Astrocyte (in vitro differentiated cells and primary cell): ENCODE measurements at regions not wholly inside any gene's neighbourhood (a gene's known extent, or its start where the extent isn't known, plus 50 kb on each side); places are given as distances from the start of the nearest gene placed in this dataset.
A peak's percentile ranks its signal among the peaks of the same experiment; 100 is the strongest.

Experiments
- DNase-seq: peaks from one replicate; pipeline ENCODE4 v3.0.0-alpha.2; 2010; ENCODE audit warnings: low read depth
- FAIRE-seq: peaks from 2 replicates; lab custom pipeline; 2011; peaks lifted over from hg19 to GRCh38; lab: Jason Lieb, UNC
- H2AFZ ChIP-seq: 2 replicates; pipeline ENCODE4 v1.6.0; 2012; ENCODE audit warnings: low read depth, low read length, inconsistent platforms
- H3K27ac ChIP-seq: 2 replicates; pipeline ENCODE4 v1.5.1; 2011; ENCODE audit warnings: low read depth, low read length, inconsistent platforms
- H3K27me3 ChIP-seq: 2 replicates; pipeline ENCODE4 v1.6.0; 2011; ENCODE audit warnings: low read length, inconsistent platforms; ENCODE audit not compliant: insufficient read depth
- H3K36me3 ChIP-seq: 2 replicates; pipeline ENCODE4 v1.5.1; 2011; ENCODE audit warnings: low read length, inconsistent platforms; ENCODE audit not compliant: insufficient read depth
- H3K4me1 ChIP-seq: 2 replicates; pipeline ENCODE4 v1.5.1; 2011; ENCODE audit warnings: low read length, inconsistent platforms; ENCODE audit not compliant: insufficient read depth
- H3K4me2 ChIP-seq: 2 replicates; pipeline ENCODE4 v1.6.0; 2012; ENCODE audit warnings: low read length, inconsistent platforms
- H3K4me3 ChIP-seq: 2 replicates; pipeline ENCODE4 v1.5.1; 2011; ENCODE audit warnings: low read depth, mild to moderate bottlenecking, low read length, inconsistent platforms; ENCODE audit not compliant: insufficient read depth
- H3K79me2 ChIP-seq: 2 replicates; pipeline ENCODE4 v1.6.0; 2012; ENCODE audit warnings: mild to moderate bottlenecking, low read length, inconsistent platforms; ENCODE audit not compliant: insufficient read depth
- H3K9ac ChIP-seq: 2 replicates; pipeline ENCODE4 v1.6.0; 2012; ENCODE audit warnings: mild to moderate bottlenecking, low read length, inconsistent platforms
- H3K9me3 ChIP-seq: 2 replicates; pipeline ENCODE4 v1.5.1; 2012; ENCODE audit warnings: low read depth, mild to moderate bottlenecking, low read length, inconsistent platforms; ENCODE audit not compliant: insufficient read depth
- H4K20me1 ChIP-seq: 2 replicates; pipeline ENCODE4 v1.6.0; 2012; ENCODE audit warnings: low read length, inconsistent platforms; ENCODE audit not compliant: insufficient read depth
- H3K27ac Mint-ChIP-seq: one replicate; pipeline ENCODE4 v1.8.0; 2021; ENCODE audit warnings: mild to moderate bottlenecking, mixed read lengths; ENCODE audit not compliant: unreplicated experiment
- H3K27me3 Mint-ChIP-seq: one replicate; pipeline ENCODE4 v1.8.0; 2021; ENCODE audit warnings: low read depth, mixed read lengths; ENCODE audit not compliant: unreplicated experiment
- H3K36me3 Mint-ChIP-seq: one replicate; pipeline ENCODE4 v1.8.0; 2021; ENCODE audit warnings: low read depth, mixed read lengths; ENCODE audit not compliant: unreplicated experiment
- H3K4me1 Mint-ChIP-seq: one replicate; pipeline ENCODE4 v1.8.0; 2021; ENCODE audit warnings: low read depth, mixed read lengths; ENCODE audit not compliant: unreplicated experiment
- H3K4me3 Mint-ChIP-seq: one replicate; pipeline ENCODE4 v1.8.0; 2021; ENCODE audit warnings: mild to moderate bottlenecking, moderate library complexity, mixed read lengths; ENCODE audit not compliant: unreplicated experiment
- H3K9me3 Mint-ChIP-seq: one replicate; pipeline ENCODE4 v1.8.0; 2021; ENCODE audit warnings: mild to moderate bottlenecking, mixed read lengths; ENCODE audit not compliant: unreplicated experiment
- EZH2 ChIP-seq: IDR thresholded peaks from 2 replicates; pipeline ENCODE4 v1.6.1; 2012; ENCODE audit warnings: mild to moderate bottlenecking, low read length, inconsistent platforms; ENCODE audit not compliant: insufficient read depth
- TF ChIP-seq, protein P1 (sequence below): IDR thresholded peaks from 2 replicates; pipeline ENCODE4 v1.5.1; 2011; ENCODE audit warnings: low read depth, mild to moderate bottlenecking, inconsistent platforms, low read length, moderate library complexity; ENCODE audit not compliant: insufficient read depth

DNA sequence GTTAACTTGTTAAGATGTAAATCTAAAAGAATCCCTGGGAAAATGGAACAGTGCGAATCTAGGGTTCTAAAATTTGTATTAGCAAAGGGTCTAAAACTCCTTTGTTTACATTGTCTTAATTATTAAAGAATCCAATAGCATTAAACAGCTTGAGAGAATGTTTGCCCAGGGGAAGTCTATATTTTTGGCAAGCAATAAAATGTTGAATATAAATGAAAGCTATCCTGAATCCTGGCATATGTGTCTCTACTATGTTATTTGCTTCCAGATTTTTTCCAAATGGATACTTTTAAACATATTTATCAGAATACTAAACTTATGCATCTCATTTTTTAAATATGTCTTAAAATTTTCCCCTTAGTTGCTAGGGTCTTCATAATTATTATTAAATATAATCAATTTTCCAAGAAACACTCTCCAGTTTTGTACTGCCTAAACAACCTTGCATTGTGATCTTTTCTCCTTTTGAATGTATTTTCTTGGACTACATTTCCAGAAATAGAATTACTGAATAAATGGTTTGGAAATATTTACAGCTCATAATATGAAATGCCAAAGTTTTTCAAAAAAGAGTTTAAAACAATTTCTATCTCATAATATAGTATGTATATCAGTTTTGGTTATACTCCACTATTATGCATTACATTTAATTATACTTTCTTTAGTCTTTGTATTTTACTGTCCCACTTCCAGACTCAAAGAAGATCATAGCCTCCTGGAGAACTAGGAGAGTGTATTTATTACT is 304.8 kb downstream of the USP25 start:
- no peaks in the 10 kb centered on the region for H3K36me3 Mint-ChIP-seq
- peaks cover 6% of the 10 kb centered on the region for H3K9me3 Mint-ChIP-seq
- no peak for FAIRE-seq
- H3K36me3 ChIP-seq, result no peaks in the 10 kb centered on the region
- H3K4me2 ChIP-seq, result no peak overlapping the region
- no peak for DNase-seq
- no peaks in the 10 kb centered on the region for H3K9me3 ChIP-seq
- no peak overlapping the region for H3K27ac Mint-ChIP-seq
- H3K4me1 Mint-ChIP-seq, result peaks cover 7% of the 10 kb centered on the region
- no peaks in the 10 kb centered on the region for H3K27me3 Mint-ChIP-seq
- H3K79me2 ChIP-seq, result no peaks in the 10 kb centered on the region
- H2AFZ ChIP-seq, result no peak overlapping the region
- no peak overlapping the region for H3K4me3 ChIP-seq
- TF ChIP-seq, protein P1, sequence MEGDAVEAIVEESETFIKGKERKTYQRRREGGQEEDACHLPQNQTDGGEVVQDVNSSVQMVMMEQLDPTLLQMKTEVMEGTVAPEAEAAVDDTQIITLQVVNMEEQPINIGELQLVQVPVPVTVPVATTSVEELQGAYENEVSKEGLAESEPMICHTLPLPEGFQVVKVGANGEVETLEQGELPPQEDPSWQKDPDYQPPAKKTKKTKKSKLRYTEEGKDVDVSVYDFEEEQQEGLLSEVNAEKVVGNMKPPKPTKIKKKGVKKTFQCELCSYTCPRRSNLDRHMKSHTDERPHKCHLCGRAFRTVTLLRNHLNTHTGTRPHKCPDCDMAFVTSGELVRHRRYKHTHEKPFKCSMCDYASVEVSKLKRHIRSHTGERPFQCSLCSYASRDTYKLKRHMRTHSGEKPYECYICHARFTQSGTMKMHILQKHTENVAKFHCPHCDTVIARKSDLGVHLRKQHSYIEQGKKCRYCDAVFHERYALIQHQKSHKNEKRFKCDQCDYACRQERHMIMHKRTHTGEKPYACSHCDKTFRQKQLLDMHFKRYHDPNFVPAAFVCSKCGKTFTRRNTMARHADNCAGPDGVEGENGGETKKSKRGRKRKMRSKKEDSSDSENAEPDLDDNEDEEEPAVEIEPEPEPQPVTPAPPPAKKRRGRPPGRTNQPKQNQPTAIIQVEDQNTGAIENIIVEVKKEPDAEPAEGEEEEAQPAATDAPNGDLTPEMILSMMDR, result no peak
- no peaks in the 10 kb centered on the region for H3K27me3 ChIP-seq
- H3K9ac ChIP-seq, result no peak overlapping the region
- H3K4me1 ChIP-seq, result no peaks in the 10 kb centered on the region
- H3K4me3 Mint-ChIP-seq, result no peak overlapping the region
- no peak overlapping the region for H3K27ac ChIP-seq
- no peaks in the 10 kb centered on the region for H4K20me1 ChIP-seq

DNA sequence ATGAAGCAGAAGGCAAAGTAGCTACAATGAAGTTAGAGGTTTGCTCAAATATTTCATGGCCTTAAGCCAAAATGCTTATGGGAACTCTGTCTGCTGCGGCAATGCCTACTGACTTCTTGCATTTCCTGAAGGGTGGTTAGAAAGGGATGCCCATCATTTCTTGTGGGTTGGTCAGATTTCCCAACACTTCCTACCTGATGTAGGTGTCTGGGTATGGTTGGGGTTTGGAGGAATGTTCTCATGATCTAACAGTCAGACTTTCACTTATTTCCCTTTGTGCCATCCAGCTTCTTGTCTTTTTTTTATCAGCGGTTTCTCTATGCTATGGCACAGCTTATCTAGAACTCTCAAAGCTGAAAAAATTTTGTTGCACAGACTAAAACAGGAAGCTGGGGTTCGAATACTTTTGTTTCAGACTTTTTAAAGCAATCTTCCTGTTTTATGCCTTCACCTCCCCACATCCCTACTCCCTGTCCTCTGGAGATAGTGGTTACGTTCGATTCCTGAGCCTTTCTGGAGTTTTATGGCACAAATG is 307.7 kb downstream of the USP25 start:
- Histone ChIP-seq H3K4me2 (no peak overlapping the region), H4K20me1 (no peaks in the 10 kb centered on the region), H3K4me3 (no peak overlapping the region), H3K4me1 (no peaks in the 10 kb centered on the region), H2AFZ (no peak overlapping the region), H3K79me2 (no peaks in the 10 kb centered on the region), H3K9me3 (no peaks in the 10 kb centered on the region), H3K27me3 (no peaks in the 10 kb centered on the region), H3K36me3 (no peaks in the 10 kb centered on the region), H3K27ac (no peak overlapping the region), H3K9ac (no peak overlapping the region)
- no peak overlapping the region for H3K4me3 Mint-ChIP-seq
- peak; percentile 67 for DNase-seq
- TF ChIP-seq EZH2, result no peak
- TF ChIP-seq, protein P1, result no peak
- no peak for FAIRE-seq
- H3K9me3 Mint-ChIP-seq, result peaks cover 6% of the 10 kb centered on the region
- H3K27ac Mint-ChIP-seq, result no peak overlapping the region
- H3K27me3 Mint-ChIP-seq, result no peaks in the 10 kb centered on the region
- H3K4me1 Mint-ChIP-seq, result peaks cover 7% of the 10 kb centered on the region
- H3K36me3 Mint-ChIP-seq, result peaks cover 2% of the 10 kb centered on the region

DNA sequence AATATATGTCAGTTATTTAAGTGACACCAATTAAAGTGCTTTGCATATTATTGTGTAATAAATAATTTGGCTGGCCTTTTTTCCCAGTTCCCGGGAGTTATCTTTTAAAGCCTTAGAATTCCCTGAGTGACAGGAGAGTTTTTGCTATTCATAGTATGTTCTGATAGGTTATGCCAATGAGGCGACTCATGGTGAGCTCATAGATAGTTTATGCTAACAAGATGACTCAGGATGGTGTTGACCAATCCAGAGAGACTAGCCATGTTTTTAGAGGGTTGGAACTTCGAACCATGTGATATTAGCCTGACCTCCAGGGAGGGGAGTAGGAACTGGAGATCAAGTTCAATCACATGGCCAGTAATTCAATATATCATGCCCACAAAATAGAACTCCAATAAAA is 310.8 kb downstream of the USP25 start:
- H3K36me3 Mint-ChIP-seq, result peaks cover 2% of the 10 kb centered on the region
- no peak overlapping the region for H3K4me2 ChIP-seq
- no peak overlapping the region for H2AFZ ChIP-seq
- no peaks in the 10 kb centered on the region for H3K79me2 ChIP-seq
- peaks cover 7% of the 10 kb centered on the region for H3K4me1 Mint-ChIP-seq
- DNase-seq, result peak; percentile 36
- H3K27ac ChIP-seq, result no peak overlapping the region
- H3K9ac ChIP-seq, result no peak overlapping the region
- no peak overlapping the region for H3K4me3 Mint-ChIP-seq
- H3K27me3 ChIP-seq, result no peaks in the 10 kb centered on the region
- no peak for FAIRE-seq
- H3K9me3 Mint-ChIP-seq, result peaks cover 6% of the 10 kb centered on the region
- H3K27ac Mint-ChIP-seq, result no peak overlapping the region
- TF ChIP-seq EZH2, result no peak
- TF ChIP-seq, protein P1, result no peak
- H3K27me3 Mint-ChIP-seq, result no peaks in the 10 kb centered on the region
- H4K20me1 ChIP-seq, result no peaks in the 10 kb centered on the region
- no peaks in the 10 kb centered on the region for H3K9me3 ChIP-seq
- no peaks in the 10 kb centered on the region for H3K4me1 ChIP-seq
- H3K36me3 ChIP-seq, result no peaks in the 10 kb centered on the region
- no peak overlapping the region for H3K4me3 ChIP-seq
